BJ (cell line): ENCODE measurements at regions not wholly inside any gene's neighbourhood (a gene's known extent, or its start where the extent isn't known, plus 50 kb on each side); places are given as distances from the start of the nearest gene placed in this dataset.

Experiments used
- CTCF ChIA-PET: fragments of 350-600 bp; formaldehyde crosslinking; extraction: SDS; loops from one replicate; lab custom pipeline; 2021; ENCODE audit warnings: antibody characterized with exemption, inconsistent platforms; lab: Yijun Ruan, JAX
- POLR2A ChIA-PET: fragments of 300-600 bp; sonication (Branson Sonifier 250); formaldehyde crosslinking; extraction: SDS; loops from one replicate; lab custom pipeline; 2021; ENCODE audit warnings: antibody characterized with exemption; lab: Charles Lee
- DNase-seq: peaks from one replicate; pipeline ENCODE4 v3.0.0-alpha.2; 2011; ENCODE audit warnings: low read depth
- H3K27me3 ChIP-seq: 2 replicates; pipeline ENCODE4 v1.6.0; 2011; ENCODE audit warnings: low read length; ENCODE audit not compliant: control insufficient read depth, insufficient read depth
- H3K36me3 ChIP-seq: 2 replicates; pipeline ENCODE4 v1.5.1; 2011; ENCODE audit warnings: low read length; ENCODE audit not compliant: control insufficient read depth, insufficient read depth
- H3K4me3 ChIP-seq: 2 replicates; pipeline ENCODE4 v1.5.1; 2011; ENCODE audit warnings: low read depth, mild to moderate bottlenecking, control low read depth, low read length
- CTCF ChIP-seq: IDR thresholded peaks from 2 replicates; pipeline ENCODE4 v1.5.1; 2011; ENCODE audit warnings: low read depth, mild to moderate bottlenecking, control low read depth, inconsistent platforms, low read length, moderate library complexity; ENCODE audit not compliant: insufficient read depth

GRCh38 chr9:80792726-80793125 is 896.6 kb downstream of the TLE1 start:
- ChIA-PET CTCF (no interaction called here), POLR2A (no interaction called here)
- Histone ChIP-seq H3K4me3 (no peak overlapping the region), H3K27me3 (no peaks in the 10 kb centered on the region), H3K36me3 (no peaks in the 10 kb centered on the region)
- no peak for DNase-seq
- no peak for TF ChIP-seq CTCF

GRCh38 chr9:80791836-80792235 is 897.5 kb downstream of the TLE1 start:
- Histone ChIP-seq H3K36me3 (no peaks in the 10 kb centered on the region), H3K27me3 (no peaks in the 10 kb centered on the region), H3K4me3 (no peak overlapping the region)
- TF ChIP-seq CTCF = no peak
- POLR2A ChIA-PET = no interaction called here
- DNase-seq = no peak
- CTCF ChIA-PET = no interaction called here

GRCh38 chr9:80790764-80791163 is 898.6 kb downstream of the TLE1 start:
- no peaks in the 10 kb centered on the region for H3K27me3 ChIP-seq
- H3K4me3 ChIP-seq = no peak overlapping the region
- ChIA-PET POLR2A (no interaction called here), CTCF (interaction anchor here (0.6 kb wide), 1 partner anchor 11 kb away, joined by 3 read pairs; no protein-coding TSS in a partner anchor)
- no peak for TF ChIP-seq CTCF
- no peak for DNase-seq
- H3K36me3 ChIP-seq = no peaks in the 10 kb centered on the region

- ChIA-PET CTCF (no interaction called here), POLR2A (no interaction called here)
- H3K4me3 ChIP-seq = no peak overlapping the region
- no peaks in the 10 kb centered on the region for H3K27me3 ChIP-seq
- no peak for TF ChIP-seq CTCF
- DNase-seq = no peak
- no peaks in the 10 kb centered on the region for H3K36me3 ChIP-seq
Measured at GRCh38 chr9:80789831-80790230, 899.5 kb downstream of the TLE1 start.

GRCh38 chr9:80787636-80788035 is 901.7 kb downstream of the TLE1 start:
- Histone ChIP-seq H3K36me3 (no peaks in the 10 kb centered on the region), H3K27me3 (no peaks in the 10 kb centered on the region), H3K4me3 (no peak overlapping the region)
- ChIA-PET POLR2A (no interaction called here), CTCF (no interaction called here)
- TF ChIP-seq CTCF = no peak
- DNase-seq = no peak
